Anterior cingulate cortex (tissue), 58 donors: ENCODE measurements at regions not wholly inside any gene's neighbourhood (a gene's known extent, or its start where the extent isn't known, plus 50 kb on each side); places are given as distances from the start of the nearest gene placed in this dataset.
"Not testable (repeated sequence)": the region's sequence is repeated elsewhere in the genome, so short reads cannot be mapped to it uniquely, and the experiment has no call there.

Source experiments
- DNase-seq, 58 donors: peaks; one replicate each; lab custom pipeline; 2025; lab: John Stamatoyannopoulos, UW

DNA sequence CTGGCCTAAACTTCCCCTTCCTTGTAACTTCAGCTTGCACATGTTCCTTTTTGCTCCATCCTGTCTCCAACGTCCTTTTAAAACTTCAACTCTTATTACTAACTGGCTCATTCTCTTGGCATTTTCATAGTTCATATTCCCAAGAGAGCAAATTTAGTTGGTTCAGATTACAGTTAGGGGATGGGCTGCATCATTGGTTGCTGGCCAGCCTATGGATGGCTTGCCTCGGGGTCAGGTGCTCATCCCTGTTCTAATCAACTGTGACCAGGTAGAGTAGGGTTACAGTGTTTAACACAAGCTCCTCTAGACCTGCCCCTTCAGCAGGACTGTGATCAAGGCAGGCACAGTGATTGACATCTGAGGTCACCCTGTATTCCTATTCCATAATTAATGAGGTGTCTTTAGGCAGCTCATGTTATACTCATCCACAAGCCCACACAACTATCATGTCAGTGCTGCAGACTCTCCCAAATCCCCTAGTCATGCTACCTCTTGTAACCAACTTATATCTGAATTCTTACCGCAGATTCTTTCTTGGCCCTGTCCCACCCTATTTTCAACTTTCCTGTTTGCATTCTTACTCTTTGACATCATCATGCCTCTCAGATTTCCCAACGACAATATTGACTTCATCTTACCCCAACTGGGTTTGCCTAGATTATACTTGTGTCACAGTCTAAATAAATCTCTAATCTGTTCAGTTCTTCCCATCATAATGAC, 293.3 kb downstream of the MTX2 start:
- DNase-seq, result no peak

DNA sequence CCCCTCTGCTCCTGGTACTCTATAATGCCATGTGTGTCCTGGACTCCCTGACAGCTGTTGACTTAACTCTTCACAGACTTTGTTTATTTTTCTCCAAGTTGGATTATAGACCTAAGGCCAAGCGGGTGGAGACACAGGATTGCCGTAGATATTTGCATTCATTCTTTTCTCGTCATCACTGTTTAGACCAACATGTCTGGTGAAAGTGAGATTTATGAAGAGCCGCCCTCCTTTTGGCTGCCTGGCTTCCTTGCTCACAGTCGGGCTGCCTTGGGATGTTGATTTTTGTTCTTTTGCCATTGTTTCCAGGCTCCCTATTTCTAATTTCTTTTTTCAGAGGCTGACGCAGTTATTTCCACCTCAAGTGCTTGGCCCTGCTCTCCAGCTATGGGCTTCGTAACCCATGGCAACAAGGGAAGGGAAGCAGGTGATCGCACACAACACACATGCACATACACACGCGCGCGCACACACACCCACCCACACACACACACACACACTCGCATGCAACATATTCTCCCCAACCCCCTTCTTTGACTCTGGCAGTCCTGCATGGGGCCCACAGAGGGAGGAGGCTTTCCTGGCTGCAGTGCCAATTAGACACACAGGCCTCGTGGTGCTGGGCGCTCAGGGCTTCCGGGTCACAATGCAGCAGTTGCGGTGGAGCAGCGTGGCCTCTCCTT, 296.5 kb downstream of the MTX2 start:
- DNase-seq, result peak in 9 of 58 donors; percentile 1 to 16 (median 4)

DNA sequence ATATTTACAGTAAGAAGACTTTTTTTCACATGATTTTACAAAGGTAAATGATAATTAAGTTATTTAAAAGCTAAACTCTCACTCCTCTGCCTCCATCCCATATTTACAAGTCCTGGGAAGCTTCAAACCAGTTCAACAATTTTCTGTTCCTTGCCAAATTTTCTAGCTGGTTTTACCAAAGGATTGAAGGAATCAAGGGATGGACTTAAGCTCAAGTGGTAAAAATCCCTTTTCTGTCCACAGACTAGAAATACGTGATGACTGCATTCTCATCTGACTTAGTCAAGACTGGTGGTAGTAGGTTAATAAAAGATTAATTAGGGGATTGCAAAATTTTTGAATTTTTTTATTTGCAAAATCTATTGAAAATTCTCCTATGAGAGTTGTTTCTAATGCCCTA, 297.3 kb downstream of the MTX2 start:
- no peak for DNase-seq

DNA sequence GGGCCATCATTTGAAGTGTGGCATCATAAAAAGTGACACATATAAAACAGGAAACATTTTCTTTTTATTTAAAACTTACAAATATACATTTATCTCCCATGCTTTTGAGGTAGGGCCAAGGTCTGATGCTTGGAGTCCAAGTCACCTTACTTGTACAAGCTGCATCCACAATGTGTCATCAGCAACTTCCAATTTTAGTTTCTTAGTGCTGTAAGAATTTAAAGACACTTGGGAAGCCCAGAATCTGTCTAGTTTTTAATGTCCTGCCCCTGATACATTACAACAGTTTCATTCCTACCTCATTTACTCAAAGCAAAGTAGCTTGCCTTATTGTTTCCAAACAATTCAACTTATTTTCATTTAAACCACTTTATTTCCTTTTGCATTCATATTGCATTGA, 297.7 kb downstream of the MTX2 start:
- DNase-seq, result no peak

DNA sequence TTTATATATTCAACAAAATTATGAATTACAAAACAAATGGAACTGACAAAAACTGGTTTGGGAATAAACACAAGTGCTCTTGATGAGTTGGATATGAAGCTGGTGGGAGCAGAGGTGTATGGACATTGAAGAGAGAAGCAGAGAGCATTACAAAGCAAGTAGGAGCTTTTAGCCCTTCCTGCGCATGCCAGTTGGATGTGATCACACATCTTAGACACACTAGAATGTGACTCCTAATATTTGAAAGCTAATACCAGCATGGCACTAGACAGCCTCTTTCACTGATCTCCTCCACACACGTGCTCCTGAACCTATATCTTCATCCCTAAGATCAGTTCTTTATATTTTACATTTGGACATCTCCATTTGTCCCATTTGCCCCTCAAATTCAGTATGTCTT, 298.1 kb downstream of the MTX2 start:
- no peak for DNase-seq

DNA sequence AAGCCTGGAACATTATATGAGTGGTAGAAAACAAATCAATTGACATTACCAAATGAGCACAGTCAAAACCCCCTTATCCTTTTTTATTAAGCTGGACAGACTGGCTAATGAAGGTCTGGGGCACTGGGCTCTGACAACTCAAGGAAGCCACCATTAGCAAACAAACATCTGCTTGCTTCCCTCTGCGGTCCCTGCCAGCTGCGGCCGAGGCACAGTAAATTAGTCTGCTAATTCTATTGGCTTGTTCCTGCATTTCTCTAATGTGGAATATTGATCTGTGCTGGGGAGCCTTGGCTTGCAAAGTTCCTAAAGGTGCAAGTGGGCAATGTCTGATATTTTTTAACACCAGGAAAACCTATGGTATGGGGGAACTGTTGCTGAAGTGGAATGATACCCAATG, 300.3 kb downstream of the MTX2 start:
- no peak for DNase-seq

DNA sequence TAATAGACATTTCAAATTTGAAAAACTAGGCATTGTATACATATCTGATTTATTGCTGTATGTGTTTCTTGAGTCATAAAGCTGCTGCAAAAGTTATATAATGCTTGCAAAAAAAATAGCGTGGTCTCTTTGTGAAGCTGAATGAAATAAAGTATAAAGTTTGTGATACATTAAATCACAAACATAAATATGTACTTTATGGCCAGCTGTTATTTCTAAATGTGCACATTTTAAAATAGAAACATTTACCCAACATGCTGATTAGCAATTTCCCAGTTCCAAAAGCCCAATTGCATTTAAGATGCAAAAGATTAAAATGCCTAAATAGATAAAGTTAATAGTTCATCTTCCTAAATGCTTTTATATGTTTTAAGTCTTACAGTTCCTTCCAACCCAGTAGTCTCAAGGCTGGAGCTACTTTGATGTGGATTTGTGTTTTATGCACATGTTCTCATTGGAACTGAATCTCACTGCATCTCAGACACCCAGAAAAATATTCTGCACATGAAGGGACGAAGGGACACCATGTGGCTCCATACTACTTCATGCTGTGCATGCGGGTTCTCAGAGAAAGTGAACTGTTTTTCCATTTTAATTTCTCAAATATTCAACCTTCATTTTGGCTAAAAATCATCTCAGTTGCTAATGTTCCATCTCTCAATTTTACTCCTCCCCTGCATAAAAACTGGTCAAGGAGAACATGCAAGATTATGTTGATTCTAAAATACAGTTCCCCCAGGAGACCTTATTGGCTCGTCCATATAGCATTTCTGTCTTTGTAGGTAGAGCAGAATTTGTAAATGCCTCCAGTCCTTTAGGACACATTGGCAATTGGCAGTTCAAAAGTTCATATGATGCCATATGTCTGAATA, 304.6 kb downstream of the MTX2 start:
- no peak for DNase-seq

DNA sequence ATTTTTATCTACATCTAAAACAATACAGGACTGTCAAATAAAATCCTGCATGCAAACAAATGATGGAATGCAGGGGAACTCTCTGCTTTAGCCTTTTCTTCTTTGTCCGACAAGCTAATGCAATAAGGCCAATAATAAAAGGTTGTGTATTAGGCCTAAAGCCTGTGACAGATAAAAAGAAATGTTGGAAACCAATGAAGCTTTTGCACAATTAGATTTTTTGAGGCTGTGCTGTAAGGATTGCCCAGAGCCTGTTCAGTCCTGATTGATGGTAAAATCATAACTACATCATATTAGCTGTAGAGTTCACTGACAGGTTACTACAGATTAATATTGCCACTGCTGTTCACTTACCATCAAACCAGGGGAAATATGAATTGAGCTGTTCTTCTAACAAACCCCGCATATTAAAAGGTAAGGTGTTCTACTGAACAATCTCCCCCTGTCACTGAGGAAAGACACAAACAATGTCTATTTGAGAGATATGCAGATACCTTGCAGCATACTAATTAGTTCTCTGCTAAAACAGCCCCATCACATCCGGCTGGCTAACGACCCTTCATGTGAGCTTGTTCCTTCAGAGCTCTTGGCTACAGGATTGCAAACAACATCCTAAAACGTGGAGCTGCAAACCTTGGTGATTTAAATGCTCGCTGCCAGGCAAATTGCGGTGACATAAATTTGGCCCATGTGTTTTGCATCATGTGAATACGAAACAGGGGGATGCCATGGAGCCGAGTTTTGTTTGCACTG, 305.4 kb downstream of the MTX2 start:
- DNase-seq, result peak in 1 of 58 donors; percentile 1

DNA sequence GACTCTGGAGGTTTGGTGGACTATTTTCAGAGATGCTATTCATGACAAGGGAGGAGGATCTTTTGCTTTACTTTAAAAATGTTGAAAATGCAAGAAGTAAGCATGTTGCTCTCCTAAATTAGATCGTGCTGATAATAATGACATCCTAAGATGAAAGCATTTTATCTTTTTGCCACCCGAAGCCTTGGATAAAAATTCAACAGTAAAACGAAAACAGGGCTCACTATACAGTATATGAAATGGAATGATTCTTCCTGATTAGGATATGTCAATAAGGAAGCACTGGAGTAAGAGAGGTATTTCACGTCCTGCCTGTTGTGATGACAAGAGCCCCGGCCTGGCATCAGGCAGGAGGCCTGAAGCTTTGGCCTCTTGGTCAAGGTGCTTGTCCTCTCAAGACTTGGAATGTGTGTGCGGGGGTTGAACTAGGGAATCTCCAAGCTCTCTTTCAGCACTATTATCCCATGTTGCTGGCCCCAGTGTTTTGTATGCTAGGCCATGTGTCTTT, 306.0 kb downstream of the MTX2 start:
- no peak for DNase-seq

DNA sequence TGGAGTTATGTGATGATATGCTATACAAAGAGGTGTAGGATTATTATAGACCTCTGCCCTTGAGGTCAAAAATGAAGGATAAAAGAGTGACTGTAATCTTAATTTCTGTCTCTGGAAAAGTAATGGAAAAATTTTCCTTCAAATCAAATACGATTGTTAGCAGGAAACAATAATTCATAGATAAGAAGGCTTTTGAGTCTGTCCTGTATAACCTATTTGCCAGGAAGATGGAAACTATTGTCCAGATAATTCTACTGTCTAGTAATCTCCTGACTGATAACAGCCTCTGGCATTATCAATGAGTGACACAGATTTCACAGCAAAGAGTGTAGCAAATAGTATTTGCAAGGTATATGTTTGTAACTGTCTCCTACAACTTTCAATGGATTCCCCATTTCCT, 307.8 kb downstream of the MTX2 start:
- no peak for DNase-seq

DNA sequence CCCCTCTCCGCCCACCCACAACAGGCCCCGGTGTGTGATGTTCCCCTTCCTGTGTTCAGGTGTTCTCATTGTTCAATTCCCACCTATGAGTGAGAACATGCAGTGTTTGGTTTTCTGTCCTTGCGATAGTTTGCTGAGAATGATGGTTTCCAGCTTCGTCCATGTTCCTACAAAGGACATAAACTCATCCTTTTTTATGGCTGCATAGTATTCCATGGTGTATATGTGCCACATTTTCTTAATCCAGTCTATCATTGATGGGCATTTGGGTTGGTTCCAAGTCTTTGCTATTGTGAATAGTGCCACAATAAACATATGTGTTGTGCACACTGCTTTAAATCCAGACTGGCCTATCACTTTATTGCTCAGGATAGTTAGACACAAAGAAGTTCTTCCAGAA, 309.1 kb downstream of the MTX2 start:
- DNase-seq, result not testable (repeated sequence)

DNA sequence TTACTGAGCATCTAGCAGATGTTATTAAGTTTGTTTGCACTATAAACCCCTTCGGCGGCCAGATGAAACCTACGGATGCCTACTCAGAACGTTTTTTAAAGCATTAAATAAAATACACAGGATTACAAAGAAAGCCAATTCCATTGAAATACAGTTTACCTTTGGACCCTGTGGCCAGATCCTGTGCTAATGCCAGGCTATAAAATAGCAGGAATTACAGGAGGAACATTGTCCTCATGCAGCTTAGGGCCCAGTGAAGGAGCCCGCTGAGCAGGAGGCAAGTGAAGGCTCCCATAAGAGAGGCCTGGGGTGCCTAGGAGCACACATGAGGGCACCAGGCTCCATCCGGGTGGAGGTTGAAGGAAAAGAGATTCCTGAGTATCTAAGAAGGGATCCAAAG, 310.4 kb downstream of the MTX2 start:
- DNase-seq, result no peak

DNA sequence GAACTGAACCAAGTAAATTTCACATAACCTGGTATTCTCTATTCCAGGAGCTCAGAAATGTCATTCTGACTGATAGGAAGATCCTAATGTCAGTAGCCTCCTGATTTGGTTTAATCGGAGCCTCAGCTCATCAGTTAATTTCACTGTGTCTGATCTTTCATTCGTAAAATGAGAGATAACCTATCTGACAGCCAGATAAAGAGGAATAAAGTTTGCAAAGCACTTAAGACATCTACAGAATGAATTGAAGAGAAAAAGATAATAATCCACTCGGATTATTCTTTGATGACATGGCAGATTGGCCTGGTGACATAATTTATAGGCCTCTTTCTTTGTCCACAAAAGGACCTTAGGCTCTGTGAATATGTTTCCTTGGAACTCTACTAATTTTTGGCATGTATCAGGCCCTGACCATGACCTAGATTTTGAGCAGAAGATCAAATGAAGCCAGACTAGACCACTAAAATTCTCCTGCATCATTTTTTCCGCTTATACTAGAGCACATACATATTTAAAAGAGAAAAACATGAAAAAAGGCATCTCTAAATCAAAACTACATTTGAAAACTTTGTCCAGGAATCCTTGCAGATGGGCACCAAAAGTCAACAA, 312.4 kb downstream of the MTX2 start:
- DNase-seq, result no peak

DNA sequence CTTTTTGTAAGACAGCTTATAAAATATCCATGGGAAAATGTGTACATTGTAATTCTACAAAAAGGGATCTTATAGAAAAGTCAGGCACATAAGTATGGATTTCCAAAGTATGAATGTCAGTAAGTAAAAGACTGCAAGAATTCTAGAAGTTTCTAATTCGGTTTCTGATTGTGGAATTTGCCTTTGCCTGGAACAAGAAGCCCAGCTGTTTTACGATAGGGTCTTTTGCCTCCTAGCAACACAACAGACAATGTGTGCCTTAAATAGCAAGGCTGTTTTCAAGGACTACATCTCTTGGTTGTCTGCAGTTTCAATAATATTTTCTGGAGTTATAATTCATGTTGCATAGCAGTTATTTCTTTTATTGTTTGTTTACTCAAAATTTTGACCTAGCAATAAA, 312.9 kb downstream of the MTX2 start:
- no peak for DNase-seq

DNA sequence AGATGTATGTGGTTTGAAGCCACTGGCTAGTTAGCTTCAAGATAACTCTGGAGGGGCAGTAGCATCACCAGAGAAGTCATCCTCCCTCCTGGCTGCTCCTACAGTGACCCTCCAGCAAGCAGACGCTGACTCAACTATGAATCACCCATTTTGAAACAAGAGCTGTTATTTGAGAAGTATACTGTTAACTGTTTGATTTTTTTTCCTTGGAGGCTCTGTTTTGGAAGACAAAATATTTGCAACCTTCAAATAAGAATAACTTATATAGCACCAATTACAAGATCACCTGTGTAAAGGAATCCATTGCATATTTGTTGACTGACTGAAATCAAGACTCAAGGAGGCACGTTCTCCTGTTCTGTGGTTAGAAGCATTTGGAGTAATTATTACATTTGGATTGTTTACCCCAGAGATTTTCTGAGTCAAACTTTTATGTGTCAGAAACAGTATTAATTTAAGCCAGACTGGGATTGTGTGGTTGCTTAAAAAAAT, 313.8 kb downstream of the MTX2 start:
- no peak for DNase-seq

DNA sequence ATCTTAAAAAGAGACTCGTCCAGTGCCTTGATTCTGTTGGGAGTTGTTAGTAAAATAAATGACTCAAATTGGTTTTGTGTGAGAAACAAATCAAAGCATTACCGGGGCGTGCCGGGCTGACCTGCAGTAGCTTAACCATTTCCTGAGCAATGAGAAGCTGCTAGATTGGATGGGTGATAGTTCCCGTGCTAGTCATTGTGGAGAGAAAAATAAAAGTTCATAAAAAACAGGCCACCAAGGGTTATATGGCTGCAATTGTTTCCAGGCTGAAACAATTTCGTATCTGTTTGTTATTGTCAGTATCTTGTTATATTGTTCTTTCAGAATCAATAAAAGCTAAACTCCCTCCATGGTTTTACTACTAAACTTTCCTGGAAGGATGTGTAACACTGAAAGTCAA, 314.4 kb downstream of the MTX2 start:
- no peak for DNase-seq

DNA sequence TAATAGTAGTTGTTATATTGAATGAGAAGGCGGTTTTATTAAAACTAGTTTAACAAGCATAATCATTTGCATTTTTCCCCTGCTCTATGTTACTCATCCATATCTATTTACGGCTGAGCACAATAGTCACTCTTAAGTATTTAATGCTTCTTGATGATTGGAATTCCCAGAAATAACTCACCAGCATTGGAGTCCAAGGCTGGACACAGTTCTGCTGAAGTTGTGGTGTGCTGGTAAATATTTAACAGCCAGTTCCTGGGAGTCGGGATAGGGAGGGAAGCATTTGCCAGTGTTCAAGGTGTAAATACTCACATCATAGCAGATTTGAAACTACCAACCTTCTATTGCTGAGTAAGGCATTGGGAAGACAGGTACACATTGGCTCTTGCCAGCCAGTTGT, 315.1 kb downstream of the MTX2 start:
- no peak for DNase-seq

DNA sequence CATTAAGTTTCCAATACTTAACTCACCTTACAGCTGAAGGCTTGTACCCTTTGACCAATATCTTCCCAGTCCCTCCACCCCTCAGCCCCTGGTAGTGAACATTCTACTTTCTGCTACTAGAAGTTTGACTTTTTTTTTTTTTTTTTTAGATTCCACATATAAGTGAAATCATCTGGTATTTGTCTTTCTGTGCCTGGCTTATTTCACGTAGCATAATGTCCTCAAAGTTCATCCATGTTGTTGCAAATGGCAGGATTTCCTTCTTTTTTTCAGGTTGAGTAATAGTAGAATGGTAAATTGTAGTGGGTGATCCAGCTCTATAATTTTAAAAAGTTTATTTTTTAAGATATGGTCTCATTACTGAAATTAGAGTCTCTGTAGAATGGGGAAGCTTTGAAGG, 316.0 kb downstream of the MTX2 start:
- no peak for DNase-seq

DNA sequence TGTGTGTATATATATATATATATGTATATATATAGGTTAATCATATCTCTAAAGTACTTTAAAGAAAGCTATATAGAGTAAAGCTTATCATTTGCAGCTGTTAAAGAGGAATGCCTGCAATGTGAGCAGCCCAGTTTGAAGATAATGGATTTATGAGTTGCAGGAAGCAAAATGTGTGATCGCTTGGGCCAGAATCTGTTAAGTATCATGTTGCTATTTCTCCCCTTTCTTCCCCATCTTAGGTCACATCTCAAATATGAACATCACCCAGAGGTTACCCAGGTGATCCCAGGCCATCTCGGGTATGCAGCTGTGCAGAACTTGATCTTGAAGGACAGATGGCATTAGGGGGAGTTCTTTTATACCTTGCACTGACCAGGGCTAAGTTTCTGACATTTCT, 316.5 kb downstream of the MTX2 start:
- no peak for DNase-seq

DNA sequence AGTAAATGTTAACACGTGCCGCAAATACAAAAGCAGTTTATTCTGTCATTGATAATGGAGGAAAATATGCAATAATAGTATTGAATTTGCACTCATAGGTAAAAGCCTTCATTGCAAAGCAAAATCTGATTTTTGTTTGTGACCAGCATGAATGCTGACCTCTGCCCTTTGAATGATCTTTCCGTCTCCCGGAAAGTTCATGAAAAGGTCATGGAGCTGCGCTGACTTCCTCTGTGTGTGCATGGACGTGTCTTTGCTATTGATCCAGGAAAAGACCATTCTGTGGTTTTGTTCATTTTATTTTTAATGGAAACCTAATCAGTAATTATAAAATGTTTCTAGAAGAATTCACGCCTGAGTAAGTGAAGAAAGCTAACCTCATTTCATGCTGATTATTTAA, 320.0 kb downstream of the MTX2 start:
- no peak for DNase-seq
